IPS-NIHi7 (cell line): ENCODE measurements at regions not wholly inside any gene's neighbourhood (a gene's known extent, or its start where the extent isn't known, plus 50 kb on each side); places are given as distances from the start of the nearest gene placed in this dataset.

ENCODE experiments used
- DNase-seq: peaks from one replicate; pipeline ENCODE4 v3.0.0; 2012; ENCODE audit warnings: mixed read lengths; ENCODE audit errors: extremely low spot score

GRCh38 chr2:19547321-19547720, 188.9 kb upstream of the OSR1 start:
- DNase-seq: no peak

- no peak for DNase-seq
These were observed 187.1 kb upstream of the OSR1 start for GRCh38 chr2:19545507-19545906.

DNA sequence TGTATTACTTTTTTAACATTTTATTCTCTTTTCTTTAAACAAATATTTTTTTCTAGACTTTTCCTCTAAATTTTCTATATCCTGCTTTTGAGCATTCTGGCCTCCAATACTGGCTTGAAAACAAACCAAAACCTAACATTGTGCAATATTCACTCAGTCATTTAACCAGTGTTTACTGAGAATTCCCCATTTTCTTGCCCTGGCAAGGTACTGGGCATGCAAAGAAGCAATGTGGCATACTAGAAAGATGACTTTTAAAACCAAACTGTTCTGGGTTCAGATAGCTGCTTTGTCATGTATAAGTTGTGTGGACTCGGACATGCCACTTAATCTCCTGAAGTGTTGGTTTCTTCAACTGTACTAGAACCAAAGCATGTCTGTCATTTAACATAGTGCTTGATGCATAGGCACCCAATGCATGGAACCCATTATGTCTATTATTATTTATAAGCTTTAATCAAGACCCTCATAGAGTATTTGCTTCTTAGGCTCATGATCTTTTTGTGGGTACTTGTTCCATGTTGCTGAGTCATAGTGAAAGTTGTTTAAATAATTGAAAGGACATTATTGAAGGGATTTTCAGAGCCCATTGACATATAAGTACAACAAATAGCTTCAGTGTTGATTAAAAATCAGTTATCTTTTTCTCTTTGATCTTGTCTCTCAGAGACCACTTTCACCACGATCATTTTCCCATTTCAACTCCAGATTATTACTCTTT, 185.4 kb upstream of the OSR1 start:
- no peak for DNase-seq

- no peak for DNase-seq
These were observed 184.6 kb upstream of the OSR1 start for GRCh38 chr2:19542796-19543662.

DNA sequence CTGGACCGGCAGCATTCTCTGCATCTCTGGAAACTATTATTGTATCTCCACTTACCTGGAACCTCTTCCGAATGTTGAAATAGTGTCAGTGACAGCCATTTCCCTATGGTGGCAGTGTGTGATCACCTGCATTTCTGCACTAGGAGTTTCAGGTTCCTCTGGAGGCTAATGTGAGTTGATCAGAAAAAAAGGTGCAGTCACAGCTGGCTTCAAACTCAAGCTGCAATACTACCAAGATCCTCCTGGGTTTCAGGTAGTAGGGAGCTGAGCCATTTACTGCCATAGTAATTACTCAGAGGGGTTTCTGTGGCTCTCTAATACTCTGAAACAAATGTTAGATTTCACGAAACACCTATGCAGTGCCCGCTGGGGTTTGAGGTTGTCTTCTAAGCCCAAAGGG, 183.5 kb upstream of the OSR1 start:
- DNase-seq: peak; percentile 33

DNA sequence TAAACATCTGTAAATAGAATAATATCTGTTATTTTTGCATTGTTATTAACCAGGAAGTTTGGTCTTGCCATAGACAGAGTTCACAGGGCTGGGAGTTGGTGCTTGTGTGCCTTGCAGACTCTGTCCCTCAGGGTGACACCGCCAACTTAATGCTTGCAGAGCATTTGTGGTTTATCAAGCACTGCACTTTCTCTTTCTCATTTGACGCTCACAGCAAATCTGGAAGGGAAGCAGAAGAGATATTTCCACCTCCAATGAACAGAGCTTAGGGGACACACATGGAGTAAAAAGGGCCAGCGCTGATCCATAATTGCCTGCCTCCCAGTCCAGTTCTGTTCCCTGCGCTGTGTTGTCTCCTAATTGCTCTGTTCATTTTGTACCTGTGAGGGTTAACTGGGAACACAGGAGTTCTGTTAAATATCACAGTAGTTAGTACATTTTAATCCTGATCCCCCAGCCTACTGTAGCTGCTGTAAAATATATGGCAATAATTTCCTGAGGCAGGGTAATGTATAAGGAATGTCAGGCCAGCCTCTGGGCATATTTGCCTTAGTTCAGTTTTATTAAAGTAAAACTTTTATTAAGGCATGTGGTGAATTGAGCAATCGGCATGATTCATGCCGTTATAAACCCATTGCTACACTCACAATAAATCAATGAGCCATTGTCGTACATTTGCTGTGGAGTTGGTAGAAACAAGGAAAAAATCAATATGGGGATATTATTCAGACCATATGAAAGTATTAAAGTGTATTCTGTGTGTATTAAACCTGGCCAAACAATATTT, 182.5 kb upstream of the OSR1 start:
- no peak for DNase-seq

DNA sequence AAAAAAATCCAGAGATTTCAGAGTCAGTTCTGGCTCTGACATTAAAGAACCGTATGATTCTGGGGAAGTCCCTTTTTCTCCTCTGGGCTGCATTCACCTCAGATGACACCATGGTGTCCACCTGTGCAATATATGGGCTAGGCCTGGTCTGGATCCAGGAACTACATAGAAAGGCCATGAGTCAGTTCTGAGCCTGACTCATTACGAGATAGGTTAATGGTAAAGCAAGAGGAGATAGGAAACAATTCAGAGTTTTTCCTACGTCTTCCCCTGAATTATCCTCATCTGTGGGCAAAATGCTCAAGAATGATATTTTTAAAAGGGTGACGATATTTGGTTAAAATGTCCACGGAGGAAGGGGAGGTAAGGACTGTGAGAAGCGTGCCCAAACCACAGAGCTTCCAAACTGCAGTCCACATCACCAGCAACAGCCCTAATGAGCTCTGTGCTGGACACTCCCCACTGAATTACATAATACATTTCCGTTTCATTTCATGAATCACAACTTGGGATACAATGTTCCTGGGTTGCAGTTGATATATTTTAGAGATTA, 180.1 kb upstream of the OSR1 start:
- no peak for DNase-seq

- no peak for DNase-seq
These were observed 177.7 kb upstream of the OSR1 start for GRCh38 chr2:19536136-19536535.

- DNase-seq: no peak
These were observed 174.2 kb upstream of the OSR1 start for GRCh38 chr2:19532547-19533196.

- DNase-seq: no peak
These were observed 171.3 kb upstream of the OSR1 start for GRCh38 chr2:19529677-19530076.

DNA sequence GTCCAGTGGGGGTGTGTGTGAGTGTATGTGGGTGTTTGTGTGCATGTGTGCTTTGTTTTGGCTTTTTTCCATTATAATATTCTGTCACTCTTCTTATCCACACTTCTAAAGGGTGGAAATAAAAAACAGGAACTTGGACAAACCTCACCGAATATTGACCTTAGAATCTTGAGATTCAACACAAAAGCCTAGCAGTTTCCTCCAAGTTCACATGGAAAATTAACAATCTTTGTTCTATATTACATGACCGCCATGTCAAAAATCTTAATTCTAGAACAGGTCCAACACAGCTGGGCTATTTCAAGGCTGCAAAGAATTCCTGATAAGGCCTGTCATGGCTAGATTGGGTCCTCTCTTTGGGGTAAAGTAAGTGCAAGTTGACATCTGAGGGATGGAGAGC, 169.3 kb upstream of the OSR1 start:
- DNase-seq: no peak

- no peak for DNase-seq
These were observed 166.9 kb upstream of the OSR1 start for GRCh38 chr2:19525313-19525712.

DNA sequence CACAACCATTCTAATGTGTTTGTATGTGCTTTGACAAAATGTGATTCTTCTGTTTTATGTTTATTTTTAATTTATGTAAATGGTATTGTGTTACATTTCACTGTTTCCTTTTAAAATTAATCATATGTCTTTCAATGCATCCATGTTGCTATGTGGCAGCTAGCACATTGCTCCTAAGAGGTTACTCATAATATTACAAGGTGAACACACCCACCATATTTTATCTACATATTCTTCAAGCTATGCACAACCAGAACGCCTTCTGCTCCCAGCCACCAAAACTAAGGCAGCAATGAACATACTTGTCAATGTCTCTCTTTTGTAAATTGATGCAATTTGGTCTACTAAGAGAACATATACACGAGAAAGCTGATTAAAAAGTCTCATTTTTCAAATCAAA, 160.6 kb upstream of the OSR1 start:
- no peak for DNase-seq

DNA sequence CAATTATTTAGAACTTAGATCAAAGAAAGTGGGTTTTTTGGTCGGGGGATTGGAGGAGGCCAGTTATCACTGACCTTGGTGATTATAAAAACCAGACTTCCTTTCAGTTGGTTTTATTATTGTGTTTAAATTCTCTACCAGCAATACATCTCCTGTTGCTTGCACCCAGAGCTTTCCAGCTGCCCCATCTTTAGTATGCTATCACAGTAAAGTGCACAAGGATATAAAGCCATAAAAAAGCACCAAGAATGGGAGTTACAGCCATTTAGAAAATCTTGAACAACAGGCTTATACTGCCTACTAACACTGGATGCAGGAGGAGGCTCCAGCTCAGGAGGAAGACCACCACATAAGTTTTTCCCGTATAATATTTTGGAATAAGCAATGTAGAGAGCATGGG, 148.7 kb upstream of the OSR1 start:
- DNase-seq: no peak

- DNase-seq: no peak
These were observed 147.0 kb upstream of the OSR1 start for GRCh38 chr2:19505199-19506136.

DNA sequence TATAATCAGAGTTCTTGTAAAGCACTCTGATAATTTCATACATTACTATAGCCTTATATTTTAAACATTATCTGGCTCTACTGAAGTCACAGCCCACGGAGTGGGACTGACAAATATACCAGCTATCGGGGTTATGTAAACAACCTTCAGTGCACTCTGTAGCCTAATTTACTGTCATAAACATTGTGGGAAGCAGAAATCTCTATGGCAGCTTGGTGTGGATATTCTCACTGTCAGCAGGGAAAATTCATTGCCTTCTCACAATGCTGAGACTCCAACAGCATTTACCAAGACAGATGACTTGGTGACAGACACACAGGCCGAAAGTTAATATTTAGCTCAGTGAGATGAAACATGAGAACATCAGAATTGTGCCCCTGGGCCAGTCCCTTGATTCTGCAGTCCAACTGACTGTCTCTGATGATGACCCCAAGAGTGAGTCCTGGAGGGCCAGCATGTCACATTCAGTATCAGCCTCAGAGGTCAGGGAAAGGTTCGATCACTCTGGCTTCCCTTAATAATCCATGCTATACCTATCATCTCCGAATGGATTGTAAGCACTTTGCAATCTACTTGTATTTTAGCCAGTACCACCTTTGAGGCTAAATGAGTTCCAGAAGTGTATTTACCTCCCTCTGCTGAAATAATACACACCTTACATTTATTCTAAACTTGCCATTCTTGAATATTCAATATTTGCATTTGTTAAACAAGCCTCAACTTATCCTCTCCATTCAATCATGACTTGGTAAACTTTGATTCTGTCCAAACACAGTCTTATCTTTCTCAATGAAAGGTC, 146.2 kb upstream of the OSR1 start:
- no peak for DNase-seq

DNA sequence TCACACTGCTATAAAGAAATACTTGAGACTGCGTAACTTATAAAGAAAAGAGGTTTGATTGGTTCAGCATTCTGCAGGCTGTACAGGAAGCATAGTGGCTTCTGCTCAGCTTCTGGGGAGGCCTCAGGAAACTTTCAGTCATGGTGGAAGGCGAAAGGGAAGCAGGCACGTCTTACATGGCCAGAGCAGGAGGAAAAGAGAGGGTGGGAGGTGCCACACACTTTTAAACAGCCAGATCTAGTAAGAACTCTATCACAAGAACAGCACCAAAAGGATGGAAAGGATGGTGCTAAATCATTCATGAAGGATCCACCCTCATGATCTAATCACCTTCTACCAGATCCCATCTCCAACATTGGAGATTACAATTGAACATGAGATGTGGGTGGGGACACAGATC, 145.5 kb upstream of the OSR1 start:
- DNase-seq: no peak

DNA sequence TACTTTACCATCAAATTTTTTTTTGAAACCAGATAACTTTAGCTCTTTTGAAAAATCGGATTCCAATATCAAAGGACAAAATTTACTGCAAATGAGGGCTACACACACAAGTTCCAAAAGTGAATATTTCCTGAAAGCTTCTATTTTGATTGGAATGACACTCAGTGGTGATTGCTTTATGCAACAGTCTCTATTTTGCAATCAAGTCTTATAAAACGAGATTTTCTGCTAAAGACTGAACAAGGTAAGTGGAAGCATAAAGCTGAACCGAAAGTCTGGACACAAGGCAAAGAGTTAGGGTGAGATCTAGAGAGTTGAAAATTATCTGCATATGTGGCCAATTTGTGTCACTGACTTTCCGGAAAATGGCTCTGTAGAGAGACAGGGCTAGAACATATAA, 145.0 kb upstream of the OSR1 start:
- DNase-seq: no peak

DNA sequence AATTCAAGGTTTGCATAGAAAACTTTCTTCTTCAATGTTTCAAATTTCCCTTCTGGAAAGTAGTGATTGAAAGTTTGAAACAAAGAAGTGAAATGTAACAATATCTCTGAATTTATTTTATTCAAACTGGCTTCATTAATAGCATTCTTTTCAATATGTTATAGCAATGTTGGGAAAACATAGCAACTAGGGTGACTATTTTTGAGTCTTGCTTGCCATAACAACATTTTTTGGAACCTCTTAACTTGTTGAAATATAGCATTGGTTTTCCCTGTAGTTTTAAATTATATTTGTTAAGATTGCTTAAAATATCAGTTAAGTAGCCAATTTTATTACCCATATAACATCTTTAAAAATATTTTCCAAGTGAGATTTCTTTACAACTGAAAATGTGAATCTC, 141.7 kb upstream of the OSR1 start:
- DNase-seq: no peak

DNA sequence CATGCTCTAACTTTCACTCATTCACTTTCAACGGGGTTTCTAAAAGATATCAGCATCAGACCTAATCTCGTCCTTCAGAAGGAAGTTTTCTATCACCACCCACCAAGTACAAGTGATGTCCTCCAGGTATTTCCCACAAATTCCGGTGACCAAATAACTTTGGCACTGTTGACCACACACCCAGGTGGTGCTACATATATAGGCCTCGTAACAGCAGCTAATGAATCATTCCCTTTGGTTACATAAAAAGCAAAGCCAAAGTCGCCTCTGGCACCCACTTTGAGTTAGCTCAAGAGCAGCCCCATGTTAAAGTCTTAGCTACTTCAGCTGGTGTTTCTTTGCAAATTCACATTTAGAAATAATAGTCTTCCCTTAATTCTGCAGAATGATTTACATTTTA, 138.2 kb upstream of the OSR1 start:
- no peak for DNase-seq
